ENCODE measurements at regions not wholly inside any gene's neighbourhood (a gene's known extent, or its start where the extent isn't known, plus 50 kb on each side); places are given as distances from the start of the nearest gene placed in this dataset.

GRCh38 chr3:117298273-117298672, 588.7 kb downstream of the TUSC7 start:
- TF ChIP-seq POLR2AphosphoS5 (IDR thresholded peaks at IDR 0.05; ENCODE audit: low read depth, low read length) (no peak), CTBP2 (IDR thresholded peaks at IDR 0.05; ENCODE audit: borderline replicate concordance, insufficient read depth, insufficient read length, low read length) (no peak)
- no peaks in the 10 kb centered on the region for H3K79me2 ChIP-seq (ENCODE audit: control insufficient read depth in 1 of 2, insufficient read depth in 2 of 2, low read length in 2 of 2)
- ChIA-PET CTCF (ENCODE audit: partially characterized antibody) (no interaction called here), POLR2A (ENCODE audit: partially characterized antibody) (no interaction called here)
- H3K27ac ChIP-seq (ENCODE audit: low read depth, low read length) = no peak overlapping the region
- no peak overlapping the region for H3K56ac ChIP-seq (replicated peaks; ENCODE audit: insufficient read length, low read depth, low read length)
- H3K14ac ChIP-seq (ENCODE audit: insufficient read length) = no peak overlapping the region
- H2BK5ac ChIP-seq (ENCODE audit: low read depth, low read length) = no peak overlapping the region
- H2BK20ac ChIP-seq (ENCODE audit: low read length) = no peak overlapping the region
- no peaks in the 10 kb centered on the region for H4K20me1 ChIP-seq (replicated peaks in 1 of 2; ENCODE audit: control insufficient read depth in 1 of 2, insufficient read depth in 2 of 2, low read length in 2 of 2)
- H4K8ac ChIP-seq (ENCODE audit: extremely low read depth, insufficient read depth, low read length) = no peak overlapping the region
- no peak overlapping the region for H3K4ac ChIP-seq (replicated peaks; ENCODE audit: insufficient read length, low read depth, low read length)
- no peak overlapping the region for H2BK120ac ChIP-seq (replicated peaks; ENCODE audit: low read depth, low read length)
- no peaks in the 10 kb centered on the region for H3K23me2 ChIP-seq (ENCODE audit: low read depth, low read length)
- DNase-seq (ENCODE audit: low read depth in 1 of 2, low spot score in 2 of 2) (no peak), FAIRE-seq (no peak)
- H3K4me3 ChIP-seq (ENCODE audit: extremely low read depth in 1 of 4, insufficient read depth in 2 of 4, low read depth in 3 of 4, low read length in 4 of 4) = no peak overlapping the region
- H3K9me3 ChIP-seq (ENCODE audit: insufficient read depth in 2 of 2, low read depth in 1 of 2, low read length in 1 of 2) = no peaks in the 10 kb centered on the region
- H3K27me3 ChIP-seq (replicated peaks in 1 of 4; ENCODE audit: control insufficient read depth in 3 of 4, extremely low read depth in 1 of 4, insufficient read depth in 3 of 4, low read length in 3 of 4) = no peaks in the 10 kb centered on the region
- H3K36me3 ChIP-seq (ENCODE audit: control insufficient read depth in 2 of 4, insufficient read depth in 4 of 4, low read length in 3 of 4) = no peaks in the 10 kb centered on the region
- no peak overlapping the region for H3K4me2 ChIP-seq (ENCODE audit: insufficient read depth in 1 of 2, low read depth in 2 of 2, low read length in 2 of 2)
- H3K18ac ChIP-seq (ENCODE audit: extremely low read depth, low read length) = no peak overlapping the region
- no peak overlapping the region for H2AFZ ChIP-seq (ENCODE audit: low read length)
- no peak overlapping the region for H3K9ac ChIP-seq (replicated peaks in 1 of 4; ENCODE audit: extremely low read depth in 1 of 4, low read depth in 3 of 4, low read length in 3 of 4)
- no peaks in the 10 kb centered on the region for H3K4me1 ChIP-seq (replicated peaks in 1 of 4; ENCODE audit: control insufficient read depth in 3 of 4, insufficient read depth in 4 of 4, low read length in 3 of 4)
- H3K79me1 ChIP-seq (ENCODE audit: low read depth, low read length) = no peaks in the 10 kb centered on the region
- no peak overlapping the region for H2BK15ac ChIP-seq (ENCODE audit: low read length)
- no peak overlapping the region for H2BK12ac ChIP-seq (ENCODE audit: low read depth, low read length)
- H3K23ac ChIP-seq (ENCODE audit: insufficient read length) = no peak overlapping the region
- H4K91ac ChIP-seq (replicated peaks; ENCODE audit: insufficient read length, low read length) = no peak overlapping the region
- no peak overlapping the region for H4K5ac ChIP-seq (ENCODE audit: insufficient read length, low read depth, low read length)
- no peak overlapping the region for H2AK5ac ChIP-seq (ENCODE audit: low read depth, low read length)
